MV-4-11 (cell line): ENCODE measurements at regions not wholly inside any gene's neighbourhood (a gene's known extent, or its start where the extent isn't known, plus 50 kb on each side); places are given as distances from the start of the nearest gene placed in this dataset.

Experiments used
- DNase-seq: peaks from one replicate; lab custom pipeline; 2025; lab: John Stamatoyannopoulos, UW

DNA sequence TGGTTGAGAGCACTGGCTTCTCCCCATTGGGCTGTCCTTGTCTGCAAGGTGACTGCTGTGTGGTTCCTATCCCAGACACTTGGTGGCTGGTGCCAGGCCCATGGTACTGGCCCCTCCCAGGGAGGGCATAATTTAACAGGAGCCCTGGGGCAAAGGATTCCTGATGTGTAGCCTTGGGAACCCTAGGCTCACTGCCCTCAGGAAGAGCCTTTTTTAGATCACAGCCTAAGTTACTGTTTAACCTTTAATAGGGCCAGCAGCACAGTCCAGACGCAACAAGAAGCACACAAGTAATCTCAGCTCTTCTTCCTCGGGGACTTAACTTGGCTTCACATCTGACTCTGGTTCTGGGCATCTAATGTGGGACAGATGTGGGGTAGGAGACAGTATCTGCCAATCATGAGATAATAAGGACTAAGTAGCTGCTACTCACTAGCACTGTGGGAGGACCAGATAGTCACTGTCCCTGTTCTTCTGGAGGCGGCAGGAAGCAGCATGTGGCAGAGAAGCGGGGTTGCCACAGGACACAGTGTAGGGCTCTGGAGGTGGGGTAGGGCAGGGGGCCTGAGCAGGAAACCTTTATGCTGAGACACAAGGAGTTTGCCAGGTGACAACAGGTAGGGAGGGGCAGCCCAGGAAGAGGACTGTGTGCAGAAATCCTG lies 136.3 kb downstream of the TMEM17 start:
- no peak for DNase-seq

DNA sequence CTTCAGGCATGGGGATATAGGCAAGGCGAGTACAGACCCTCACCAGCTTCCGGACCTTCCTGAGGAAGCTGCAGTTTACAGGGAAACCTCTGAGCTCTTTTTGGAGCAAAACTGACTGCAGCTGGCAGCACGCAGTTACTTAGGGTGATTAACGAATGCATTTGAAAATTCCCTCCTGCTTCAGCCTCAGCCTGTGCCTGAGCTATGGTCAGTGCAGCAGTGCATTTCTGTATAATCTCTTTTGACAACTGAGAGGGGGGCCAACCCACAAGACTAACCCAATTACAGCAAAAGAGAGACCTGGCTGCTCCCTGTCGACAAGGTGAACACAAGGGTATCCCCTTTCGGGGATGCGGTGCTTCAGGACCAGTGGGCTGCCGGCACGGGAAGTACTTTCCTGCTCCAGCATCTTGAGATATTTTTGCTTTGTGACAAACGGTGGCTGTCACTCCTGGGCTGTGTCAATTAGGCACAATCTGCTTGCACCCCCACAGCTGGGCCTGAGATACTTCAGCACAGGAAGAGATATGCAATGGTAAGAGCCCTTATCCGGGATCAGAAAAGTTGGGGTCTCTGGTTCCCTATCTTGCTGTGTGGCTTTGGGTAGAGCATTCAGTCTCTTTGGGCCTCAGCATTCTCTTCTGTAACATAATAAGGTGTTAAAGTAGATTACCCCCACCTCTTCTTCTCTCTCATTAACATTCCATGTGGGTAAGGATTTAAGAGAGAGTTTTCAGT lies 141.0 kb downstream of the TMEM17 start:
- DNase-seq = no peak

DNA sequence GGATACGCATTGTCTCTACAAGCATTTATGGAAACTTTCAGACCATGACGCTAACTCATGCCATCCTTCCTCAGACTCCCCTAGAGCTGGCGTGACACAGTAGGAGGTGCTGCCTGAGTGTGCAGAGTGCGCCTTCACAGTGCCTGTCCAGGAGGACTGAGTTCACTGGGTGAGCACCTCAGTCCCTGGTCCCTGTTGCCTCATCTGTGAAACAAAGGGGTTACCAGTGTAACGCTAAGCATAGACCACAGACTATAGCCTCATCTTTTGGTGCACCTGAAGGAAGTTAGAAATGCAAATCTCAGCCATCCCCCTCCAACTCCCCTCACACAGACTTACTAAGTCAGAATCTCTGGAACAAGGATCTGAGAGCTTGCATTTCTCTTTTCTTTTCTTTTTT lies 142.8 kb downstream of the TMEM17 start:
- DNase-seq = no peak

GRCh38 chr2:62362561-62362960 lies 143.4 kb downstream of the TMEM17 start:
- no peak for DNase-seq

DNA sequence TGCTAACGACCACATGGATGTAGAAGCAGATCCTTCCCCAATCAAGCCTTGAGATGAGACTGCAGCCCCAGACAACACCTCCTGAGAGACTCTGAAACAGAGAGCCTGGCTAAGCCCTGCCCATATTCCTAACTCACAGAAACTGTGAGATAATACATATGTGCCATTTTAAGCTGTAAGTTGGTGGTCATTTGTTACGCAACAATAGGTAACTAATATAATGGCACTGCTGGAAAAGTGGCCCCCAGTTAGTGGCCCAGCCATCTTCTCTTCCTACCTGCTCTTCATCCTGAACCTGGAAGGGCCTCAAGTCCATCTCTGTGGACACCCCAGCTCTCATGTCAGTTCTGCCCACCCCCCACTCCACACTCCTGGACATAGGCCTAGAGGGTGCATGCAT lies 144.0 kb downstream of the TMEM17 start:
- DNase-seq = no peak

GRCh38 chr2:62354771-62355561 lies 151.0 kb downstream of the TMEM17 start:
- DNase-seq = no peak

- no peak for DNase-seq
These were observed 154.0 kb downstream of the TMEM17 start for GRCh38 chr2:62352031-62352430.

DNA sequence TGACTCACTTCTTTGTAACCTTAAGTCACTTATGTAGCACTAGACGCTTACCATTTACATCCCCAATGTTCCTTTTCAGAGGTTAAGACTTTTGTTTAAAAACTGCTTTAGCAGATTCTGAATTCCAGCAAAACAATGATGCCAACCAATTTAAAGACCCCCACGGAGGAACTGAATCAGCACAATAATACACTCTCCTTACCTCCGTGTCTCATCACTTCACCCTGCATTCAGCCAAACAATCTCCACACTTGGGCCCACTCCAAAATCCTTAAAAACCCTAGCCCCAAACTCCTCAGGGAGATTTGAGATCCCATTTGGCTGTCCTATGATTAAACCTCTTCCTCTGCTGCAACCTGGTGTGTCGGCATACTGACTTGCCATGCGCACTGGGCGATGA lies 153.9 kb downstream of the B3GNT2 start:
- DNase-seq = no peak

GRCh38 chr2:62348700-62349099 lies 152.8 kb downstream of the B3GNT2 start:
- DNase-seq = no peak

- no peak for DNase-seq
These were observed 151.8 kb downstream of the B3GNT2 start for GRCh38 chr2:62347563-62348270.

GRCh38 chr2:62344472-62344871 lies 148.6 kb downstream of the B3GNT2 start:
- no peak for DNase-seq

- DNase-seq = no peak
These were observed 147.9 kb downstream of the B3GNT2 start for GRCh38 chr2:62343636-62344337.

- no peak for DNase-seq
These were observed 147.3 kb downstream of the B3GNT2 start for GRCh38 chr2:62343206-62343605.

DNA sequence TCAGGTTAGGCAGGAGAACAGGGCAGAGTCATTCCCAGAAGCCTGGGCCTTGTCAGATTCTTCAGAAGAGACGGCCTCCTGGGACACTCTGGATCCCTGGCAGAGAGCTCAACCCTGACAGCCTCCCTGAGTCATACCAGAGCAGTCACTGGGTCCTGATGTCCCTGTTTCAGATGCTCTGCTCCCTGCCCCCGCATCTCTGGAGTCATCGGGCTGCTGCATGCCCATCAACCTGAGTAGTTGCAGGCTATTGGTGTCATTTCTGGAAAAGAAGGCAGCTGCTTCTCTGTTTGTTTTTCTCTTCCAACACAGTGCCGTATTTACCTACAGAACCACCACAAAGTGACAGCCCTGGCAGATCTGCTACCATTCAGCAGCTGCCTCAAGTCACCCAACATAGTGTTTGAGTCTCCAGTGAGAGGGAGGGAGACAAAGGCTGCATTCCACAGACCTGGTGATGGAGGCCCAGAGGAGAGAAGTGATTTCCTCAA lies 145.1 kb downstream of the B3GNT2 start:
- DNase-seq = no peak

DNA sequence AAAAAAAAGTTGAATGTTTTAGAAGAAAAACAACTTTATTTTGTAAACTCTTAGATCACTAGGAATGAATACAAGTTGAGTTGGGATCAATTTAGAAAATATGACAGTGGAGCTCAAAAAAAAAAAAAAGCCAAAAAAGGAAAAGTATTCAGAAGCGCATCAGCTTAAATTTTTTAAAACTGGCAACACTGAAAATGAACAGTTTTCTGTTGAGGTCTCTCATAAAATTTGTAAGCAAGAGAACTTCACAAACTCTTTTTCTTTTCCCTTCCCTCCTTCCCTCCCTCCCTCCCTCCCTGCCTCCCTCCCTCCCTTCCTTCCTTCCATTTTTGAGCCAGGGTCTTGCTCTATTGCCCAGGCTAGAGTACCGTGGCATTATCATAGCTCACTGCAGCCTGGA lies 143.9 kb downstream of the B3GNT2 start:
- no peak for DNase-seq

DNA sequence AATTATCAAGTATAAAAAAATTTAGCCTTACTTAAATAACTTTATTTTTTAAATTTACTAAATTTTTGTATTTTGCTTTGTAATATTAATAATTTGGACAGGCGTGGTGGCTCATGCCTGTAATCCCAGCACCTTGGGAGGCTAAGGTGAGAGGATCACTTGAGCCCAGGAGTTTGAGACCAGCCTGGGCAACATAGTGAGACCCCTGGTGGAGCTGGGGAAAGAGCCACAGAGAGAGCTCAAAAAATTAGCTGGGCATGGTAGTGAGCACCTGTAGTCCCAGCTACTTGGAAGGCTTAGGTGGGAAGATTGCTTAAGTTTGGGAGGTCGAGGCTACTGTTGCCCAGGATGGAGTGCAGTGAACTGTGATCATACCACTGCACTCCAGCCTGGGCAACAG lies 143.5 kb downstream of the B3GNT2 start:
- no peak for DNase-seq

DNA sequence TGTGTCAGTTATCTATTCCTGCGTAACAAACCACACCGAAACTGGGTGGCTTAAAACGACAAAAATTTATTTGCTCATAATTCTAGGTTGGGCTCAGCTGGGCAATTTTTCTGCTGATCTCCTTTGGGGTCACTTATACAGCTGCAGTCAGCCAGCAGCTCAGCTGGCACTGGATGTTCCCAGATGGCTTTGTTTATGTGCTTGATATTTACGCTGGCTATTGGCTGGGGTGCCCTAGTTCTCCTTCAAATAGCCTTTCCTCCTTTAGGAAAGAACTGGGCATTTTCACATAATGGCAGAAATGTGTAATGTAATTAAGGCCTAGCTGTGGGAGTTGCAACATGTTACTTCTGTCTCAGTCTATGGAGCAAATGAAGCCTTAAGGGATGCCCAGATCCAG lies 142.2 kb downstream of the B3GNT2 start:
- DNase-seq = no peak

- no peak for DNase-seq
These were observed 141.5 kb downstream of the B3GNT2 start for GRCh38 chr2:62337403-62337802.

DNA sequence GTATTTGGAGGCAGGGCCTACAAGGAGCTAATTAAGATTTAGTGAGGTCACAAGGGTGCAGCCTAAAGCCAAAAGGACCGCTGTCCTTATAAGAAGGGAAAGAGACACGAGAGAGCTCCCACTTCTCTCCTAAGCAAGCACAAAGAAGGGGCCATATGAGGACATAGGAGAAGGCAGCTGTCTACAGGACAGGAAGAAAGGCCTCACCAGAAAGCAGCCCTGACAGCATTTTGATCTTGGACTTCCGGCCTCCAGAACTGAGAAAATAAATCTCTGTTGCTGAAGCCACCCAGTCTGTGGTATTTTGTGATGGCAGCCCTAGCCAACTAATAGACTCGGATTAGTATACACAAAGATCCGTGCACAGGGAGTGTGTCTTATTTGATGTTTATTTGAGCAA lies 139.7 kb downstream of the B3GNT2 start:
- DNase-seq = no peak

DNA sequence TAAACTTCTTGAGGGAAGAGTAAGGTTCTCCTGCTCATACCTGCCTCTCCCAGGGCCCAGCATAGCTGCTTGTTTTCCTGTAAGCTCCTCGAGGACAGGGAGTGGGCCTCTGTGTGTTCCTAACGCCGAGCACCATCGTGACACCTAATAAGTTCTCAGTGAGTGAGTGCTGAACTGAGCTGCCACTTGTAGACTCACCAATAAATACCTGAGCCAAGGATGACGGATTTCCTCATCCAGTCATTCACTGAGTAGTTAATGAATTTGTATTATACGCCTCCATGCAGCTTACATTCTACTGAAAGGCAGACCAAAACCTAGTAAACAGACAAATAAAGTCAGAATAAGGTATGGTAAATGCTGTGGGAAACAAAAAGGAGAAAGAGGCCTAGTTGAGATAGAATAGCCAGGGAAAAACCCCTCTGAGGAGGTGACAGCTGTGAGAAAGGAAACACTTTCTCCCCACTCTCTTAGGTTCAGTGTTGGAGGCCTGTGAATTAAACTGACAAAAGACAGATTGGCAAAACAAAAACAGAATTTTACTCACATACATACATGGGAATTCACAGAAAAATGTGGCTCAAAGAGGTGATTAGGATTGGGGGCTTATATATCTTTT lies 138.6 kb downstream of the B3GNT2 start:
- no peak for DNase-seq

- DNase-seq = no peak
These were observed 138.1 kb downstream of the B3GNT2 start for GRCh38 chr2:62334009-62334408.
